B cell (primary cell): ENCODE measurements at regions not wholly inside any gene's neighbourhood (a gene's known extent, or its start where the extent isn't known, plus 50 kb on each side); places are given as distances from the start of the nearest gene placed in this dataset.

ENCODE experiments used
- ATAC-seq: fragments of 200-7000 bp; cut with Tn5 transposase; one replicate; pipeline ENCODE4 v1.10.0; 2021; ENCODE audit warnings: low read depth, mild to moderate bottlenecking, moderate number of reproducible peaks, moderate library complexity
- CTCF ChIA-PET: fragments of 350-600 bp; sonication (Branson Sonifier 250); formaldehyde crosslinking; loops from one replicate; lab custom pipeline; 2021; ENCODE audit warnings: antibody characterized with exemption, inconsistent platforms; lab: Charles Lee
- POLR2A ChIA-PET: fragments of 350-600 bp; sonication (Branson Sonifier 250); formaldehyde crosslinking; loops from one replicate; lab custom pipeline; 2021; ENCODE audit warnings: antibody characterized with exemption; lab: Charles Lee
- DNase-seq: peaks from one replicate; pipeline ENCODE4 v3.0.0; 2013
- H2AFZ ChIP-seq: 2 replicates; pipeline ENCODE4 v1.6.1; 2012; ENCODE audit warnings: mild to moderate bottlenecking, low read depth, low read length; ENCODE audit not compliant: insufficient read depth, poor library complexity, severe bottlenecking
- H3K27ac ChIP-seq, 2 donors: 1 replicate in 1 of 2; 2 replicates in 1 of 2; pipeline ENCODE4 v1.5.1; 2012 to 2013; ENCODE audit warnings: low read length in 2 of 2, mild to moderate bottlenecking in 2 of 2, moderate library complexity in 1 of 2
- H3K27me3 ChIP-seq, 4 experiments: fragments of 200-600 bp in 1 of 4; sonication (generic) in 1 of 4; replicated peaks in 1 of 4; 1 replicate in 2 of 4; 2 replicates in 2 of 4; pipeline versions ENCODE4 v1.6.1 to v1.7.0; 2013 to 2016; ENCODE audit warnings: low read length in 3 of 4, mild to moderate bottlenecking in 2 of 4, mixed read lengths in 1 of 4, moderate library complexity in 1 of 4; ENCODE audit not compliant: insufficient read depth in 4 of 4, control insufficient read depth in 3 of 4; ENCODE audit errors: control extremely low read depth in 1 of 4
- H3K36me3 ChIP-seq, 2 experiments: replicated peaks in 1 of 2; 1 replicate in 1 of 2; 2 replicates in 1 of 2; pipeline versions ENCODE4 v1.6.1 to v1.7.1; 2013; ENCODE audit warnings: low read length in 1 of 2; ENCODE audit not compliant: insufficient read depth in 2 of 2, control insufficient read depth in 1 of 2; ENCODE audit errors: control extremely low read depth in 1 of 2, extremely low read depth in 1 of 2
- H3K4me1 ChIP-seq, 2 donors: fragments of 200-600 bp in 1 of 2; sonication (generic) in 1 of 2; 1 replicate in 1 of 2; 2 replicates in 1 of 2; pipeline versions ENCODE4 v1.5.1 to v1.6.1; 2013 to 2017; ENCODE audit warnings: low read length in 2 of 2; ENCODE audit not compliant: control insufficient read depth in 2 of 2, insufficient read depth in 2 of 2
- H3K4me2 ChIP-seq: replicated peaks from 2 replicates; pipeline ENCODE3; 2012; ENCODE audit warnings: mild to moderate bottlenecking, low read depth, low read length; ENCODE audit not compliant: poor library complexity, severe bottlenecking
- H3K4me3 ChIP-seq, 5 experiments: fragments of 200-600 bp in 1 of 5; sonication (generic) in 1 of 5; 1 replicate in 3 of 5; 2 replicates in 2 of 5; pipeline versions ENCODE4 v1.5.1 to v1.7.0; 2011 to 2016; ENCODE audit warnings: low read length in 4 of 5, mild to moderate bottlenecking in 4 of 5, low read depth in 2 of 5, control low read depth in 1 of 5, moderate library complexity in 1 of 5; ENCODE audit not compliant: insufficient read depth in 1 of 5; ENCODE audit errors: control extremely low read depth in 1 of 5, extremely low read depth in 1 of 5
- H3K79me2 ChIP-seq: fragments of 200-600 bp; sonication (generic); one replicate; pipeline ENCODE4 v1.6.0; 2016; ENCODE audit warnings: low read length; ENCODE audit not compliant: control insufficient read depth, insufficient read depth
- H3K9ac ChIP-seq: fragments of 200-600 bp; sonication (generic); 2 replicates; pipeline ENCODE4 v1.6.1; 2017; ENCODE audit warnings: mild to moderate bottlenecking, low read length, moderate library complexity
- H3K9me3 ChIP-seq, 3 donors: one replicate each; pipeline versions ENCODE4 v1.6.1 to v1.7.1; 2013; ENCODE audit warnings: low read length in 2 of 3; ENCODE audit not compliant: control insufficient read depth in 2 of 3, insufficient read depth in 1 of 3; ENCODE audit errors: control extremely low read depth in 1 of 3
- H4K20me1 ChIP-seq: 2 replicates; pipeline ENCODE4 v1.6.0; 2012; ENCODE audit warnings: mild to moderate bottlenecking, low read length; ENCODE audit not compliant: insufficient read depth, control insufficient read depth, poor library complexity, severe bottlenecking
- H3K27ac Mint-ChIP-seq: one replicate; pipeline ENCODE4 v1.8.0; 2021; ENCODE audit warnings: mixed read lengths
- H3K27me3 Mint-ChIP-seq: one replicate; pipeline ENCODE4 v1.8.0; 2021; ENCODE audit warnings: mixed read lengths
- H3K4me1 Mint-ChIP-seq: one replicate; pipeline ENCODE4 v1.8.0; 2021; ENCODE audit warnings: mixed read lengths
- H3K4me3 Mint-ChIP-seq: one replicate; pipeline ENCODE4 v1.8.0; 2021; ENCODE audit warnings: mixed read lengths
- H3K9me3 Mint-ChIP-seq: one replicate; pipeline ENCODE4 v1.8.0; 2022; ENCODE audit warnings: mixed read lengths; ENCODE audit not compliant: insufficient read depth
- CTCF ChIP-seq: fragments of 200-600 bp; IDR thresholded peaks from one replicate; pipeline ENCODE4 v1.8.0; 2022; ENCODE audit warnings: antibody characterized with exemption, mild to moderate bottlenecking
- EZH2 ChIP-seq: IDR thresholded peaks from 2 replicates; pipeline ENCODE4 v1.6.1; 2012; ENCODE audit warnings: borderline replicate concordance, low read depth, mild to moderate bottlenecking, moderate library complexity, low read length; ENCODE audit not compliant: insufficient read depth, poor library complexity, severe bottlenecking
- WGBS: methylation state at CpG from one replicate; pipeline ENCODE4 v1.1.5; 2013; ENCODE audit warnings: missing lambda C conversion rate; ENCODE audit not compliant: insufficient coverage; 5-methylcytosine and 5-hydroxymethylcytosine counted together
- intact Hi-C: fragments of 100-400 bp; cut with micrococcal nuclease; formaldehyde crosslinking; loops from one replicate; pipeline ENCODE4 v1.10.0; 2022

GRCh38 chr13:99869830-99870229, 101.7 kb downstream of the ZIC5 start:
- TF ChIP-seq EZH2 (no peak), CTCF (no peak)
- no peak overlapping the region for H3K9ac ChIP-seq
- no peaks in the 10 kb centered on the region for H3K9me3 Mint-ChIP-seq
- H3K4me3 ChIP-seq = no peak overlapping the region
- no peaks in the 10 kb centered on the region for H3K36me3 ChIP-seq
- ChIA-PET POLR2A (no interaction called here), CTCF (no interaction called here)
- H3K27me3 Mint-ChIP-seq = no peaks in the 10 kb centered on the region
- no peak overlapping the region for H3K27ac ChIP-seq
- no peaks in the 10 kb centered on the region for H3K79me2 ChIP-seq
- H3K27me3 ChIP-seq = no peaks in the 10 kb centered on the region
- no peak for ATAC-seq
- H3K4me2 ChIP-seq = no peak overlapping the region
- H4K20me1 ChIP-seq = no peaks in the 10 kb centered on the region
- no peak overlapping the region for H3K27ac Mint-ChIP-seq
- H3K9me3 ChIP-seq = no peaks in the 10 kb centered on the region
- H3K4me1 Mint-ChIP-seq = peaks cover 9% of the 10 kb centered on the region
- H2AFZ ChIP-seq = no peak overlapping the region
- H3K4me1 ChIP-seq = peaks cover 0 to 5% of the 10 kb centered on the region in 2 donors
- WGBS = no CpG with 5 or more reads among the region's 1 CpG
- DNase-seq = no peak
- H3K4me3 Mint-ChIP-seq = no peak overlapping the region
- intact Hi-C loops = no loop called here

GRCh38 chr13:99868767-99869166, 102.8 kb downstream of the ZIC5 start:
- POLR2A ChIA-PET = no interaction called here
- no peak overlapping the region for H3K4me2 ChIP-seq
- CTCF ChIA-PET = no interaction called here
- H3K9me3 ChIP-seq = no peaks in the 10 kb centered on the region
- no peak overlapping the region for H3K4me3 ChIP-seq
- no peak overlapping the region for H2AFZ ChIP-seq
- H3K36me3 ChIP-seq = no peaks in the 10 kb centered on the region
- no peak overlapping the region for H3K27ac Mint-ChIP-seq
- no peaks in the 10 kb centered on the region for H3K27me3 ChIP-seq
- no peak overlapping the region for H3K27ac ChIP-seq
- H3K9me3 Mint-ChIP-seq = no peaks in the 10 kb centered on the region
- no peak overlapping the region for H3K9ac ChIP-seq
- H3K27me3 Mint-ChIP-seq = no peaks in the 10 kb centered on the region
- H3K4me1 ChIP-seq = peaks cover 0 to 5% of the 10 kb centered on the region in 2 donors
- intact Hi-C loops = no loop called here
- H4K20me1 ChIP-seq = no peaks in the 10 kb centered on the region
- H3K4me1 Mint-ChIP-seq = peaks cover 9% of the 10 kb centered on the region
- no peak for ATAC-seq
- no peak for TF ChIP-seq EZH2
- no peak for TF ChIP-seq CTCF
- no peak overlapping the region for H3K4me3 Mint-ChIP-seq
- WGBS = no CpG with 5 or more reads among the region's 3 CpGs
- H3K79me2 ChIP-seq = no peaks in the 10 kb centered on the region
- DNase-seq = no peak
